GM10266 (cell line): ENCODE measurements at regions not wholly inside any gene's neighbourhood (a gene's known extent, or its start where the extent isn't known, plus 50 kb on each side); places are given as distances from the start of the nearest gene placed in this dataset.

Experiments used
- DNase-seq: peaks from one replicate; pipeline ENCODE4 v3.0.0; 2012; ENCODE audit errors: extremely low spot score
- CTCF ChIP-seq: IDR thresholded peaks from 2 replicates; pipeline ENCODE4 v1.5.1; 2012; ENCODE audit warnings: mild to moderate bottlenecking, low read depth; ENCODE audit not compliant: control insufficient read depth, insufficient read depth; ENCODE audit errors: missing control alignments

DNA sequence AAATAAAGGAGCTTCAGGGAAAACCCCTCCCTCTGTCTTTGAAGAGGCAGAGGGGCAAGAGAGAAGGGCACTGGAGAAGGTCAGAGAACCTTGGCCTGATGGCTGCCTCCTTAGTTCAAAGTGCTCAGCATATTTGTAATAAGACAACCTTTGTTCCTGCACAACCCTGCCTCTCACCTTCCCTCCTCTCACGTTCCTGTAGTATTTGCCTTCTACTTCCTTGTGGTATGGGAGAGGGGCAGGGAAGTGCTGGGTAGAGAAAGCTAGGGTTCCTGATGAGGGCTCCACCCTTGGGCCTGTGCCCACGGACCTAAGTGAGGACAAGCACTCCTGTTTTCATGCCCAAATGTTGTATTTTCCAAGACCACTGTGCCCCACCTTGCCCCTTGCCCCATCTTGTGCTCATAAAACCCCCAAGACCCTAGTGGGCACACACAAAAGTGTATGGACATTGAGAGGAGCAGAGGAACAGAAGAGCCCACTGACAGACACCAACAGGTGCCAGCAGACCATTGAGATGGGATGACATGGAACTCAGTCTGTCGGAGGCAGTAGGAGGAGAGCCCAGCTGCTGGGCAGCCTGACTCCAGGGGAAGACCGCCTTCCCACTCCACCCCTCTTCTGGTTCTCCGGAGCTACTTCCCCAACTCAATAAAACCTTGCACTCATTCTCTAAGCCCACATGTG, 261.5 kb upstream of the CCDC196 start:
- no peak for TF ChIP-seq CTCF
- DNase-seq: no peak

DNA sequence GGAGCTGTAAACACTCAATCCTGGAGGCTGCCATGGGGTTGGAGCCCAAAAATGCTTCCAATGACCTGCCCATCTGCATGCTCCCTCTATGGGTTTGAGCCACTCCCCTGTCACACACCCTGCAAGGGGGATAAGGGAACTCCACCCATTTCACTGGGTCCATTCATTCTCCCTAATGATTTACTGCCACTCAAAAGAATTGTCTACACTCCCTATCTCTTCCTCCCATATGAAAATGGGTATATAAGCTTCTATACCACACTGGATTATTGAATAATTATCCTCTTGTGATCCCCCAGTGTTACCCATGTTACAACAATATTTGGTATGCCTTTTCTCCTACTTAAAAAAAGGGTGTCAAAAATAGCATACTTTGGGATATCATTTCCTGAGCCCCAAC, 260.8 kb upstream of the CCDC196 start:
- DNase-seq: no peak
- no peak for TF ChIP-seq CTCF

DNA sequence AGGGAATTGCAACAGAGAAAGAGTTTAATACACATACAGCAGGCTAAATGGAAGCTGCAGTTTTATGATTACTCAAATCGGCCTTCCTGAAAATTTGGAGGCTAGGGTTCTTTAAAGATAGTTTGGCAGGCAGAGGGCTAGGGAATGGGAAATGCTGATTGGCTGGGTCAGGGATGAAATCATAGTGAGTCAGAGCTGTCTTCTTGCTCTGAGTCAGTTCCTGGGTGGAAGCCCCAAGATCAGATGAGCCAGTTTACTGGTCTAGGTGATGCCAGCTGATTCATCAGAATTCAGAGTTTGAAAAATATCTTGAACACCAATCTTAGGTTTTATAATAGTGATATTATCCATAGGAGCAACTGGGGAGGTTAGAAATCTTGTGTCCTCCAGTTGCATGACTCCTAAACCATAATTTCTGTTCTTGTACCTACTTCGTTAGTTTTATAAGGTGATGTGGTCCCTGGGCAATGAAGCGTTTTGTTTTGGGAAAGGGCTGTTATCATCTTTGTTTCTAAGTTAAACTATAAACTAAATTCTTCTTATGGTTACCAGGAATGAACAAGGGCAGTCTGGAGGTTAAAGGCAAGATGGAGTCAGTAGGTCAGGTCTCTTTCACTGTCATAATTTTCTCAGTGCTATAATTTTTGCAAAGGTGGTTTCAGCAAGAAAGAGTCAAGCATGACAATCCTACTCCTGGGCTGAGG, 257.8 kb upstream of the CCDC196 start:
- no peak for TF ChIP-seq CTCF
- no peak for DNase-seq

GRCh38 chr14:66231820-66232219, 254.4 kb upstream of the CCDC196 start:
- DNase-seq: no peak
- no peak for TF ChIP-seq CTCF

- DNase-seq: no peak
- no peak for TF ChIP-seq CTCF
Measured at GRCh38 chr14:66233591-66233990, 252.6 kb upstream of the CCDC196 start.

GRCh38 chr14:66234411-66234810, 251.8 kb upstream of the CCDC196 start:
- TF ChIP-seq CTCF: no peak

GRCh38 chr14:66237741-66238140, 248.4 kb upstream of the CCDC196 start:
- no peak for DNase-seq
- TF ChIP-seq CTCF: no peak

More at GRCh38 chr14:66234411-66234810, 251.8 kb upstream of the CCDC196 start:
- DNase-seq: no peak
